NCI-H1436 (cell line): ENCODE measurements at regions not wholly inside any gene's neighbourhood (a gene's known extent, or its start where the extent isn't known, plus 50 kb on each side); places are given as distances from the start of the nearest gene placed in this dataset.

Experiments used
- DNase-seq: peaks from one replicate; lab custom pipeline; 2025; lab: John Stamatoyannopoulos, UW

- DNase-seq, result no peak
Observed at GRCh38 chr3:135865553-135865952, 100.0 kb upstream of the PPP2R3A start.

GRCh38 chr3:135867911-135868310, 97.6 kb upstream of the PPP2R3A start:
- no peak for DNase-seq

- DNase-seq, result no peak
Observed at GRCh38 chr3:135868801-135869200, 96.7 kb upstream of the PPP2R3A start.

GRCh38 chr3:135869439-135870105, 96.0 kb upstream of the PPP2R3A start:
- DNase-seq, result no peak

GRCh38 chr3:135871311-135871710, 94.2 kb upstream of the PPP2R3A start:
- no peak for DNase-seq

- no peak for DNase-seq
Observed at GRCh38 chr3:135874035-135874434, 91.5 kb upstream of the PPP2R3A start.

GRCh38 chr3:135878501-135878900, 87.0 kb upstream of the PPP2R3A start:
- DNase-seq, result no peak

GRCh38 chr3:135885885-135886284, 79.6 kb upstream of the PPP2R3A start:
- DNase-seq, result no peak

- DNase-seq, result no peak
Observed at GRCh38 chr3:135887220-135887619, 78.3 kb upstream of the PPP2R3A start.

GRCh38 chr3:135889443-135889842, 76.1 kb upstream of the PPP2R3A start:
- no peak for DNase-seq

GRCh38 chr3:135891121-135891520, 74.4 kb upstream of the PPP2R3A start:
- DNase-seq, result no peak

- peak; percentile 72 for DNase-seq
Observed at GRCh38 chr3:135895106-135895733, 70.3 kb upstream of the PPP2R3A start.

GRCh38 chr3:135895734-135896121, 69.8 kb upstream of the PPP2R3A start:
- no peak for DNase-seq

- no peak for DNase-seq
Observed at GRCh38 chr3:135896613-135897012, 68.9 kb upstream of the PPP2R3A start.

GRCh38 chr3:135897715-135898114, 67.8 kb upstream of the PPP2R3A start:
- no peak for DNase-seq

GRCh38 chr3:135898774-135899173, 66.8 kb upstream of the PPP2R3A start:
- no peak for DNase-seq

- DNase-seq, result no peak
Observed at GRCh38 chr3:135905058-135905724, 60.3 kb upstream of the PPP2R3A start.

- DNase-seq, result no peak
Observed at GRCh38 chr3:135907422-135908165, 57.9 kb upstream of the PPP2R3A start.

- no peak for DNase-seq
Observed at GRCh38 chr3:135908225-135908624, 57.3 kb upstream of the PPP2R3A start.

GRCh38 chr3:135908737-135909136, 56.8 kb upstream of the PPP2R3A start:
- DNase-seq, result no peak

- no peak for DNase-seq
Observed at GRCh38 chr3:135911110-135911509, 54.4 kb upstream of the PPP2R3A start.

- no peak for DNase-seq
Observed at GRCh38 chr3:135915206-135915605, 50.3 kb upstream of the PPP2R3A start.
